GM19395 (cell line): ENCODE measurements at regions not wholly inside any gene's neighbourhood (a gene's known extent, or its start where the extent isn't known, plus 50 kb on each side); places are given as distances from the start of the nearest gene placed in this dataset.
A peak's percentile ranks its signal among the peaks of the same experiment; 100 is the strongest.

ENCODE experiments used
- ATAC-seq: cut with Tn5 transposase; IDR thresholded peaks from one replicate; pipeline ENCODE4 v1.9.1; 2021; ENCODE audit warnings: mild to moderate bottlenecking, moderate library complexity; ENCODE audit not compliant: unreplicated experiment

DNA sequence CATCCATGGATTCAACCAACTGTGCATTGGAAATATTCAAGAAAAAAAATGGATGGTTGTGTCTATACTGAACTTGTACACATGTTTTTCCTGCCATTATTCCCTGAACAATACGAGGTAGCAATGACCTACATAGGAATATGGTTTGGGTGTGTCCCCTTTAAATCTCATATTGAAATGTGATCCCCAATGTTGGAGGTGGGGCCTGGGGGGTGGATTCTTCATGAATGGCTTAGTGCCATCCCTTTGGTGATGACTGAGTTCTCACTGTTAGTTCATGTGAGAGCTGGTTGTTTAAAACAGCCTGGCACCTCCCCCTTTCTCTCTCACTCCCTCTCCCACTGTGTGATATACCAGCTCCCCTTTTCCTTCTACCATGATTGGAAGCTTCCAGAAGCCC is 139.8 kb upstream of the BACH2 start:
- no peak for ATAC-seq

DNA sequence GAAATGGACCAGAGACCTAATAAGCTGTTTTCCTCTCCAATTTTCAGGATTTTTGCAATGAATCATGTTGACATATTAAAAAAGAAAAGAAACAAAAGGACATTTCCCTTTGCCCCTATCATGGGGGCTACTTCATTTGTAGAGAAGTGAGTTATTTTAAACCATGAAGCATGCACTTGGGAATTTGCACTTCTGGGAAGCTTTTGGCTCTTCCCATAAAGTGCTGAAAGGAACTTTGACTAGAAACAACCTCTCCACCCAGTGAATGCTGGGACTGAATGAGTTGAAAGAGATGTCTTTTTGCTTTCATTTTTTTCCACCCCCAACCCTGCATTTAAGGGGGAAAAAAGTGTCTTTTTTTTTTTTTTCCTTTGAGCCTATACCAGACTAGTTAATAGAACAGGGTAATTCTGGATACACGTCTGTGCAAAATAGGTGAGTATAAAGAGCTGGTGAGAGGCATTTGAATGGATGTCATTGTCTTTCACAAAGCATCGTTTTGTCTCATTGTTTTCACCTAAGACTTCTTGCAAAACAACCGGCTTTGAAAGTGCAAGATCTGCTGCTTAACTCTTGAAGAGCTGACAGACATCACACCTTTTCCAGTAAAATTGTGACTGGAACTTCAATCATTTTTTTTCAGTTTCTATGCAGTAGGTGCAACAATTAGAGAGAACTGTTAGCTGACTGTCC is 138.7 kb upstream of the BACH2 start:
- no peak for ATAC-seq

DNA sequence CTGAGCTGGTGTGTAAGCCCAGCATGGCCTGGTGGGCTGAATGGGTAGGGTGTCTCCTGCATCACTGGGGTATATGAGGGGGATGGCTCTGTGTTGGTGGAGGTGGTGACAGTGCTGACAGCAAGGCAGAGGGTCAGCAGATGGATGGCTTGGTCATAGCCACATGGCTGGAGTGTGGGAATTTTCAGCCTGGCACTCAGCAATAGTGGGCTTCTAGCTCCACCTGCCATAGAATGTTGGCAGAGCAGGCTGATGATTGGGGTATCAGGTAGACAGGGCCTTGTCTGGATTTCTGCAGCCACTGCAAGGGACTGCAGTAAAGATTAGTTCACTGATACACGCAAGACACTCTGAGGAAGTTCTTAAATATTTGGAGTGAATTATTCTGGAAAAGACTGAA is 137.5 kb upstream of the BACH2 start:
- no peak for ATAC-seq

- no peak for ATAC-seq
These were observed 136.3 kb upstream of the BACH2 start for GRCh38 chr6:90432937-90433336.

GRCh38 chr6:90432041-90432775 is 135.6 kb upstream of the BACH2 start:
- ATAC-seq = no peak

DNA sequence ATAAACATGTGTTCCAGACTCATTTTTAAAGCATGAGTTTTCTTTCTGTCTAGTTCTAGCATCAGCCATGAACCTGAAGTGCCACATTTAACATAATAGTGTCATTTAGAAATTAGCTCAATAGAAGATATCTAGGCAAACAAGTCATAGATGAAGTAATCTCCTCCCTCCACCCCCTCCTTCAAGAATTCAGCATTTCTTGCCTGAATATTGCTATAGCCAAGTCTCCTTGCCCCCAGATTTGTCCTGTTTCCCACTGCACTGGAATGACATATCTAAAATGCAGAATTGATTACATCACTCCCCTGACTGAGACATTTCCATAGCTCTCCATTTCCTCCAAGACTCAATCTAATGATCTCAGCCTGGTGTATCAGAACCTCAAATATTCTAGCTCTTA is 134.9 kb upstream of the BACH2 start:
- no peak for ATAC-seq

- no peak for ATAC-seq
These were observed 133.1 kb upstream of the BACH2 start for GRCh38 chr6:90429713-90430112.

DNA sequence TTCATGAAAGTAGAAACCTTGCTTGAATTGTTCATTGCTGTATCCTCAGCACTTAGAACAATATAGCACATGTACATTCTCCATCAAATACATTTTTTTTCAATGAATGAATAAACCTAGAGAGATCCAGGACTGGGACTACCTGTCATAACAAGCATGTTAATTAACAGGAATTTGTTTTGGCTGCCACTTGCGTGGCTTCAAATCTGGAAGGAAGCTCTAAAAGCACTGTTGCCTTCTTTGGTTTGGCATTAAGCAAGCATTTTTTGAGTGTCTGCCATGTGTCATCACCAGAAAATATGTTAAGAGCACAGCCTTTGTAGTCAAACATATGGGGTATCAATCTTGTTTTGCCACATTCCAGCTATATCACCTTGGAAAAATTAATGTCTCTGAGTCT is 131.9 kb upstream of the BACH2 start:
- no peak for ATAC-seq

DNA sequence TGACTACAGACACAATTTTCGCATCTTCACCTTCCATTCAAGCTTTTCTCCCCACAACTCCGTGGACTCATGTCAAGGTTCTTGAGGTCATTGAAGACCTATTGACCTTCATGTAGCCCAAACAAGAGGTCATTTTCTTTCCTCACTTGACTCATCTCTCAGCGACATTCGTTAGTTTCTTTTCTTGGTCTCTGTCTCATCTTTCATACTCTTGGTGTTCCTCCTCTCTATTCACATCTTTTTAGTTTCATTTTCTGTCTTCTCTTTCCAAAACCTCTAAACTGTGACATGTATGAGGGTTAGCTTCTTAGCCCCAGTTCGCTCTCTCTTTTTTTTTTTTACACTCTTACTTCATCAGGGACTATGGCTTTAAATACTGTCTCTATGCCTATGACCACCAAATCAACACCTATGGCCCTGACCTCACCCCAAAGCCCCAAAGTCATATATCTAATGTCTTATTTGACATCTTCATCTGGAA is 128.6 kb upstream of the BACH2 start:
- ATAC-seq = peak; percentile 98

GRCh38 chr6:90424580-90424979 is 127.9 kb upstream of the BACH2 start:
- no peak for ATAC-seq

DNA sequence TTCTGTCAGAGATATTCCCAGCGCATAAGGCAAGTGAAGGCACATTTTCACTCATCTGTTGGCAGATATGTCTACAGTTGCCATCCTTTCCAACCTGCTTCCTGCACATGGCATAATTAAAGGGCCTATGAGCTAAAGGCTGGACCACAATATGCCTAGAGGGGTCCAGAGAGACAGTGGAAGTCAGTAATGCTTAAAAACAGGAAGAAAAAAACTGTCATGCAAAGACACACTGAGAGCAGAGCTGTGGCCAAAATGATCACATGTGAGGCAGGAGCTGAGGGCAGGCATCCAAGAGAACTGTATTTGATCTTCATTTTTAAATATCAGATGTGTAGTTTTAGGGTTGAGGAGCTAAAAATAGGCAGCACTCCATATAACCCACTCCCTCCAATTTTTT is 125.0 kb upstream of the BACH2 start:
- no peak for ATAC-seq

GRCh38 chr6:90420500-90420899 is 123.9 kb upstream of the BACH2 start:
- ATAC-seq = no peak

- no peak for ATAC-seq
These were observed 120.7 kb upstream of the BACH2 start for GRCh38 chr6:90417385-90417784.

DNA sequence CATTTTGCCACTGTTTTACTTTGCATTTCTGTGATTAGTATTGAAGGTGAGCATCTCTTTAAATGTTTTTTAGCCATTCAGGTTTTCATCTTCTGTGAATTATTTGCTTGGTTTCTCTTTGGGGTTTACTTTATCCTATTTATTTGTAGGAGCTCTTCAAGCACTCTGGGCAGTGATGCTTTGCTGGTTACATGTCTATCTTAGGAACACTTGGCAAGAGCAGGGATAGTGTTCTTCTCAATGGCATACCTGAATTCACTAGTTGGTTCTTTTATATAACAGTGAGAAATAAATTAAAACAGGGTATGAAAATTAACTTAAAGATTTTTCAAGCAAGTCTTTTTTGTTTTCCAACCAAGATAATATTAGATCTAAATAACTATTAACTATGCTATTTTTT is 119.7 kb upstream of the BACH2 start:
- no peak for ATAC-seq

DNA sequence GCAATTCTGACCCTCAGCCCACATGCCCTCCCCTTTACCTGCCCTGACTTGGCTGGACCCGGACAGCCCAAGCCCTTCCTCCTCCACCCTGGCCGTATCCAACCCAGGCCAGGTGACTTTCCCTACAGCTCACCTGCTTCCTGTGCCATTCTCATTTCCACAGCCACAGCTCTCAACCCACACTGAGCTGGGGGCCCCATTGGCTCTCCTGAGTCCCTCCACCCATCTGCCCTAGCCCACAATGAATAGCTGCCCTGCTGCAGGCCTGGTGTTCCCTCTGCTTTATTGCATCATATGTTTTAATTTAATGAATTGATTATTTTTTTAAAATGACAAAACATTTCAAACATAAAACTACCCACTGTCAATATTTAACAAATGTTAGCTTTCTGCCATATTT is 118.5 kb upstream of the BACH2 start:
- no peak for ATAC-seq

GRCh38 chr6:90414352-90414751 is 117.7 kb upstream of the BACH2 start:
- no peak for ATAC-seq

GRCh38 chr6:90413867-90414266 is 117.2 kb upstream of the BACH2 start:
- peak; percentile 36 for ATAC-seq

- no peak for ATAC-seq
These were observed 116.8 kb upstream of the BACH2 start for GRCh38 chr6:90413396-90413795.

DNA sequence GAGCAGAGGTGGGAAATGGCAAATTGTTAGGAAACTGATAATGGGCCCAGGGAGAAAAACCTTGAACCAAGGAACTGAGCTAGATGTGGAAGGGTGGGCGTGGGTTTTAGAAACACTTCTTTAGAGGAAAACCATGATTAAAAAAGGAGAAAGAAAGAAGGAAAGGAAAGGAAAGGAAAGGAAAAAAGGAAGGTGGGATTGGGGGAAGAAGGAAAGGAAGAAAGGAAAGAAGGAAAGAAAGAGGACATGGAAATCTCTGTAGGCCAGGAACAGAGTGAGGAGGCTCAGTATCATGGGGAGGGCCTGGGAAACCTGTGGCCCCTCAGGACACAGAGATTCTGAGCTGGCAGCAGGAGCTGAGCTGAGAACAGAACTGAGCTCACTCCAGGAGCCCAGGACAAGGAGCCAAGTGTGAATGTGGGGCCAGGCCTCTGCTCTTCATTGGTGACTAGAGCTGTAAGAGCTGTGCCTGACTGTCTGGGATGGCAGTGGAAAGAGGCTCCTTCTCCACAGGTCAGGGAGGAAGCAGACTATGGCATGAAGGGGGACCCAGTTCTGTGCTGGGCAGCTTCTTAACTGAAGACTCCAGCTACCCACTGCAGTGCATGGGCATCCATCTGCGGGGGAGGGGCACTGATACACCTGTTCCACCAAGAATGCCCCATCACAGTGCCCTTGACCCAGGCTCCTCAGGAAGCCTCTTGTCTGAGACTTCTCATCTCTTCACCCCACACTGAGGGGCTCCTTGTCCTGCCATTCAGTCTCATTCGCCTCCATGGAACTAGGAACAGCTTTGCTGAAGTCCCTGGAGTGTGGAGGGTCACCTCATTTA is 116.1 kb upstream of the BACH2 start:
- ATAC-seq = no peak

GRCh38 chr6:90411292-90411781 is 114.7 kb upstream of the BACH2 start:
- peak; percentile 93 for ATAC-seq

GRCh38 chr6:90409700-90410099 is 113.1 kb upstream of the BACH2 start:
- no peak for ATAC-seq
